ENCODE measurements at regions not wholly inside any gene's neighbourhood (a gene's known extent, or its start where the extent isn't known, plus 50 kb on each side); places are given as distances from the start of the nearest gene placed in this dataset.

DNA sequence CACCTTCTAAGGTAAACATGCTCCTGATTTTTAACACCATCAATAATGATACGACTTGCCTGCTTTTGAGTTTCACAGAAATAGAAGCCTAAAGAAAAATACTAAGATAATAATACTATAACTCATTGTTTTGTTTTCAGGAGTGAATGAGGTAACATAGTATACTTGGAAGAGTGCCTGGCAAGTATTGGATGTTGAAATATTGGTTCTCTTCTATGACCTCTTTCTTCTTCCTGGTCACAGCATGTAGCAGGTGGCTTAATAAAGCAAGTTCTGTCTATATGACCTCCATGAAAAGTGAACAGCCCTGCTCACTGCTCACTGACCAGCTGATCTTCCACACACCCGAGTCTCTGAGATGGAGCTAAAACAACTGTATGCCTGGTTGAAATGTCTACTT, 312.3 kb upstream of the ONECUT1 start:
- no peaks in the 10 kb centered on the region for H3K79me2 ChIP-seq (ENCODE audit: insufficient read depth)
- no peaks in the 10 kb centered on the region for H3K9me2 ChIP-seq
- no peaks in the 10 kb centered on the region for H3K36me3 ChIP-seq (replicated peaks in 1 of 2; ENCODE audit: control insufficient read depth in 1 of 2, insufficient read depth in 2 of 2, low read length in 1 of 2)
- H3K4me1 ChIP-seq (ENCODE audit: control insufficient read depth in 1 of 2, insufficient read depth in 2 of 2, low read depth in 1 of 2, low read length in 1 of 2), result no peaks in the 10 kb centered on the region
- ChIA-PET POLR2A (no interaction called here), CTCF (interaction anchor here (1.8 kb wide), 1 partner anchor 95 kb away, joined by 6 read pairs; no protein-coding TSS in a partner anchor)
- TF ChIP-seq RCOR1 (IDR thresholded peaks at IDR 0.05; ENCODE audit: low read length), result no peak
- TF ChIP-seq IRF3 (IDR thresholded peaks at IDR 0.05; ENCODE audit: low read depth, low read length), result no peak
- no peak for TF ChIP-seq SMC3 (IDR thresholded peaks at IDR 0.05; ENCODE audit: low read depth, low read length)
- no peak for TF ChIP-seq JUND (IDR thresholded peaks at IDR 0.05)
- H3F3A ChIP-seq (replicated peaks; ENCODE audit: insufficient read depth), result no peaks in the 10 kb centered on the region
- no peaks in the 10 kb centered on the region for H3K27me3 ChIP-seq (ENCODE audit: insufficient read depth)
- H3K27ac ChIP-seq (ENCODE audit: low read depth in 2 of 2, low read length in 1 of 2), result no peak overlapping the region
- H3K9ac ChIP-seq, result no peak overlapping the region
- H2AFZ ChIP-seq (ENCODE audit: low read depth), result no peak overlapping the region
- H3K4me3 ChIP-seq (ENCODE audit: low read depth in 2 of 2, low read length in 1 of 2), result no peak overlapping the region
- no peaks in the 10 kb centered on the region for H3K9me3 ChIP-seq
- WGBS (ENCODE audit: low lambda C conversion rate), result 5% methylated on average over 2 of the region's 2 CpGs
- no peak overlapping the region for H3K4me2 ChIP-seq
- no peak for DNase-seq
- H4K20me1 ChIP-seq (ENCODE audit: insufficient read depth), result no peaks in the 10 kb centered on the region

GRCh38 chr15:53080484-53080883, 290.3 kb upstream of the ONECUT1 start:
- Histone ChIP-seq H3K9ac (no peak overlapping the region), H4K20me1 (ENCODE audit: insufficient read depth) (no peaks in the 10 kb centered on the region), H3K4me2 (no peak overlapping the region), H3K9me2 (no peaks in the 10 kb centered on the region), H3K27me3 (ENCODE audit: insufficient read depth) (no peaks in the 10 kb centered on the region), H3K4me3 (ENCODE audit: low read depth in 2 of 2, low read length in 1 of 2) (no peak overlapping the region), H2AFZ (ENCODE audit: low read depth) (no peak overlapping the region), H3K27ac (ENCODE audit: low read depth in 2 of 2, low read length in 1 of 2) (no peak overlapping the region), H3K36me3 (replicated peaks in 1 of 2; ENCODE audit: control insufficient read depth in 1 of 2, insufficient read depth in 2 of 2, low read length in 1 of 2) (no peaks in the 10 kb centered on the region), H3F3A (replicated peaks; ENCODE audit: insufficient read depth) (no peaks in the 10 kb centered on the region), H3K79me2 (ENCODE audit: insufficient read depth) (no peaks in the 10 kb centered on the region), H3K4me1 (ENCODE audit: control insufficient read depth in 1 of 2, insufficient read depth in 2 of 2, low read depth in 1 of 2, low read length in 1 of 2) (no peaks in the 10 kb centered on the region), H3K9me3 (no peaks in the 10 kb centered on the region)
- POLR2A ChIA-PET, result no interaction called here
- no peak for DNase-seq
- WGBS (ENCODE audit: low lambda C conversion rate), result 6% methylated on average over 3 of the region's 3 CpGs
- no peak for TF ChIP-seq RAD21 (IDR thresholded peaks at IDR 0.05; ENCODE audit: low read length)
- TF ChIP-seq MEF2A (IDR thresholded peaks at IDR 0.05; ENCODE audit: borderline replicate concordance, low read depth), result no peak
- TF ChIP-seq, protein P1, sequence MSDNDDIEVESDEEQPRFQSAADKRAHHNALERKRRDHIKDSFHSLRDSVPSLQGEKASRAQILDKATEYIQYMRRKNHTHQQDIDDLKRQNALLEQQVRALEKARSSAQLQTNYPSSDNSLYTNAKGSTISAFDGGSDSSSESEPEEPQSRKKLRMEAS (IDR thresholded peaks at IDR 0.05; ENCODE audit: low read depth), result no peak
- no peak for TF ChIP-seq SIN3A (IDR thresholded peaks at IDR 0.05; ENCODE audit: borderline replicate concordance, low read depth, low read length)
- TF ChIP-seq, protein P2, sequence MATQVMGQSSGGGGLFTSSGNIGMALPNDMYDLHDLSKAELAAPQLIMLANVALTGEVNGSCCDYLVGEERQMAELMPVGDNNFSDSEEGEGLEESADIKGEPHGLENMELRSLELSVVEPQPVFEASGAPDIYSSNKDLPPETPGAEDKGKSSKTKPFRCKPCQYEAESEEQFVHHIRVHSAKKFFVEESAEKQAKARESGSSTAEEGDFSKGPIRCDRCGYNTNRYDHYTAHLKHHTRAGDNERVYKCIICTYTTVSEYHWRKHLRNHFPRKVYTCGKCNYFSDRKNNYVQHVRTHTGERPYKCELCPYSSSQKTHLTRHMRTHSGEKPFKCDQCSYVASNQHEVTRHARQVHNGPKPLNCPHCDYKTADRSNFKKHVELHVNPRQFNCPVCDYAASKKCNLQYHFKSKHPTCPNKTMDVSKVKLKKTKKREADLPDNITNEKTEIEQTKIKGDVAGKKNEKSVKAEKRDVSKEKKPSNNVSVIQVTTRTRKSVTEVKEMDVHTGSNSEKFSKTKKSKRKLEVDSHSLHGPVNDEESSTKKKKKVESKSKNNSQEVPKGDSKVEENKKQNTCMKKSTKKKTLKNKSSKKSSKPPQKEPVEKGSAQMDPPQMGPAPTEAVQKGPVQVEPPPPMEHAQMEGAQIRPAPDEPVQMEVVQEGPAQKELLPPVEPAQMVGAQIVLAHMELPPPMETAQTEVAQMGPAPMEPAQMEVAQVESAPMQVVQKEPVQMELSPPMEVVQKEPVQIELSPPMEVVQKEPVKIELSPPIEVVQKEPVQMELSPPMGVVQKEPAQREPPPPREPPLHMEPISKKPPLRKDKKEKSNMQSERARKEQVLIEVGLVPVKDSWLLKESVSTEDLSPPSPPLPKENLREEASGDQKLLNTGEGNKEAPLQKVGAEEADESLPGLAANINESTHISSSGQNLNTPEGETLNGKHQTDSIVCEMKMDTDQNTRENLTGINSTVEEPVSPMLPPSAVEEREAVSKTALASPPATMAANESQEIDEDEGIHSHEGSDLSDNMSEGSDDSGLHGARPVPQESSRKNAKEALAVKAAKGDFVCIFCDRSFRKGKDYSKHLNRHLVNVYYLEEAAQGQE (IDR thresholded peaks at IDR 0.05; ENCODE audit: low read depth, low read length), result no peak
- no peak for TF ChIP-seq SMC3 (IDR thresholded peaks at IDR 0.05; ENCODE audit: low read depth, low read length)
- no peak for TF ChIP-seq TAF1 (IDR thresholded peaks at IDR 0.05; ENCODE audit: borderline replicate concordance, low read depth, low read length)
- no peak for TF ChIP-seq USF2 (IDR thresholded peaks at IDR 0.05; ENCODE audit: borderline replicate concordance, low read depth, low read length)
- TF ChIP-seq CTCF (IDR thresholded peaks at IDR 0.05), result no peak
- TF ChIP-seq TCF12 (IDR thresholded peaks at IDR 0.05), result no peak
- TF ChIP-seq GABPA (IDR thresholded peaks at IDR 0.05; ENCODE audit: low read depth), result no peak
- no peak for TF ChIP-seq TEAD4 (IDR thresholded peaks at IDR 0.05; ENCODE audit: borderline replicate concordance, insufficient read depth)
- CTCF ChIA-PET, result no interaction called here

All from SK-N-SH (cell line).